H9 (cell line): ENCODE measurements at regions not wholly inside any gene's neighbourhood (a gene's known extent, or its start where the extent isn't known, plus 50 kb on each side); places are given as distances from the start of the nearest gene placed in this dataset.

Source experiments
- DNase-seq: peaks from one replicate; pipeline ENCODE4 v3.0.0-alpha.2; 2017
- H2AFZ ChIP-seq: one replicate; pipeline ENCODE4 v1.6.1; 2013; ENCODE audit warnings: mild to moderate bottlenecking, low read length, control low read depth, moderate library complexity
- H2AK5ac ChIP-seq: 2 replicates; pipeline ENCODE4 v1.6.1; 2013; ENCODE audit warnings: low read length, control low read depth, mixed read lengths; ENCODE audit not compliant: insufficient read length
- H2BK120ac ChIP-seq: one replicate; pipeline ENCODE4 v1.6.1; 2013; ENCODE audit warnings: low read depth, mild to moderate bottlenecking, low read length, control low read depth, inconsistent platforms; ENCODE audit not compliant: poor library complexity, severe bottlenecking
- H2BK12ac ChIP-seq: 2 replicates; pipeline ENCODE4 v1.6.1; 2013; ENCODE audit warnings: low read length, control low read depth, mixed read lengths, low read depth; ENCODE audit not compliant: insufficient read length
- H2BK15ac ChIP-seq: 2 replicates; pipeline ENCODE4 v1.6.1; 2013; ENCODE audit warnings: low read depth, low read length, control low read depth
- H2BK20ac ChIP-seq: one replicate; pipeline ENCODE4 v1.6.1; 2013; ENCODE audit warnings: low read depth, mild to moderate bottlenecking, low read length, control low read depth, inconsistent platforms; ENCODE audit not compliant: poor library complexity, severe bottlenecking
- H2BK5ac ChIP-seq: 2 replicates; pipeline ENCODE4 v1.6.1; 2013; ENCODE audit warnings: low read length, control low read depth, mixed read lengths; ENCODE audit not compliant: insufficient read length
- H3K14ac ChIP-seq: 2 replicates; pipeline ENCODE4 v1.6.1; 2013; ENCODE audit warnings: low read length, control low read depth; ENCODE audit not compliant: insufficient read depth
- H3K18ac ChIP-seq: 2 replicates; pipeline ENCODE4 v1.6.1; 2013; ENCODE audit warnings: low read depth, mild to moderate bottlenecking, mixed read lengths, low read length, control low read depth; ENCODE audit not compliant: insufficient read length
- H3K23ac ChIP-seq: 2 replicates; pipeline ENCODE4 v1.6.1; 2013; ENCODE audit warnings: low read length, control low read depth, mixed read lengths, low read depth; ENCODE audit not compliant: insufficient read length
- H3K23me2 ChIP-seq: 2 replicates; pipeline ENCODE4 v1.6.1; 2013; ENCODE audit warnings: low read depth, mild to moderate bottlenecking, mixed read lengths, low read length, control low read depth; ENCODE audit not compliant: insufficient read length, poor library complexity, severe bottlenecking
- H3K27ac ChIP-seq: 2 replicates; pipeline ENCODE4 v1.5.1; 2013; ENCODE audit warnings: low read length, control low read depth, mixed read lengths, low read depth; ENCODE audit not compliant: insufficient read length
- H3K27me3 ChIP-seq: 2 replicates; pipeline ENCODE4 v1.6.1; 2013; ENCODE audit warnings: low read length, control low read depth, inconsistent platforms; ENCODE audit not compliant: insufficient read depth
- H3K4ac ChIP-seq: 2 replicates; pipeline ENCODE4 v1.6.1; 2013; ENCODE audit warnings: low read depth, mild to moderate bottlenecking, control low read depth, inconsistent platforms, low read length, moderate library complexity
- H3K4me1 ChIP-seq: 2 replicates; pipeline ENCODE4 v1.6.1; 2013; ENCODE audit warnings: low read length, control low read depth, inconsistent platforms; ENCODE audit not compliant: insufficient read depth
- H3K4me2 ChIP-seq: 2 replicates; pipeline ENCODE4 v1.6.1; 2013; ENCODE audit warnings: low read length, control low read depth, mixed read lengths; ENCODE audit not compliant: insufficient read length, insufficient read depth
- H3K56ac ChIP-seq: 2 replicates; pipeline ENCODE4 v1.6.1; 2013; ENCODE audit warnings: low read depth, mild to moderate bottlenecking, mixed read lengths, low read length, control low read depth; ENCODE audit not compliant: insufficient read length
- H3K79me1 ChIP-seq: 2 replicates; pipeline ENCODE4 v1.6.1; 2013; ENCODE audit warnings: low read depth, mild to moderate bottlenecking, moderate library complexity, low read length, control low read depth, inconsistent platforms; ENCODE audit not compliant: insufficient read depth, poor library complexity, severe bottlenecking
- H3K79me2 ChIP-seq: 2 replicates; pipeline ENCODE4 v1.6.1; 2013; ENCODE audit warnings: low read length, control low read depth, inconsistent platforms; ENCODE audit not compliant: insufficient read depth
- H3K9ac ChIP-seq: 2 replicates; pipeline ENCODE4 v1.6.1; 2013; ENCODE audit warnings: low read length, control low read depth, mixed read lengths; ENCODE audit not compliant: insufficient read length; ENCODE audit errors: extremely low read depth
- H3K9me3 ChIP-seq: one replicate; pipeline ENCODE4 v1.6.1; 2013; ENCODE audit warnings: low read depth, low read length, inconsistent platforms; ENCODE audit not compliant: control insufficient read depth
- H3T11ph ChIP-seq: one replicate; pipeline ENCODE4 v1.6.1; 2013; ENCODE audit warnings: mild to moderate bottlenecking, low read length, control low read depth, inconsistent platforms
- H4K20me1 ChIP-seq: one replicate; pipeline ENCODE4 v1.6.1; 2013; ENCODE audit not compliant: control insufficient read depth, insufficient read length, insufficient read depth
- H4K5ac ChIP-seq: 2 replicates; pipeline ENCODE4 v1.6.1; 2013; ENCODE audit warnings: low read depth, mild to moderate bottlenecking, mixed read lengths, low read length, control low read depth; ENCODE audit not compliant: insufficient read length
- H4K8ac ChIP-seq: replicated peaks from 2 replicates; pipeline ENCODE4 v1.6.1; 2013; ENCODE audit warnings: low read length, control low read depth, mixed read lengths, low read depth; ENCODE audit not compliant: insufficient read length
- H4K91ac ChIP-seq: 2 replicates; pipeline ENCODE4 v1.6.1; 2013; ENCODE audit warnings: low read depth, mild to moderate bottlenecking, moderate library complexity, mixed read lengths, low read length, control low read depth; ENCODE audit not compliant: insufficient read length
- H3K27ac Mint-ChIP-seq, 3 experiments: 2 replicates in 2 of 3; 3 replicates in 1 of 3; pipeline ENCODE4 v1.8.0; 2020 to 2021; ENCODE audit warnings: mixed read lengths in 3 of 3, mild to moderate bottlenecking in 1 of 3, moderate library complexity in 1 of 3
- H3K27me3 Mint-ChIP-seq: 2 replicates; pipeline ENCODE4 v1.8.0; 2021; ENCODE audit warnings: low read depth, mild to moderate bottlenecking, moderate library complexity, mixed read lengths
- H3K36me3 Mint-ChIP-seq, 3 experiments: 2 replicates in 2 of 3; 3 replicates in 1 of 3; pipeline ENCODE4 v1.8.0; 2020 to 2021; ENCODE audit warnings: low read depth in 3 of 3, mixed read lengths in 3 of 3; ENCODE audit not compliant: insufficient read depth in 1 of 3
- H3K4me1 Mint-ChIP-seq, 2 experiments: 2 replicates each; pipeline ENCODE4 v1.8.0; 2020; ENCODE audit warnings: mixed read lengths in 2 of 2
- H3K4me3 Mint-ChIP-seq, 2 experiments: 2 replicates in 1 of 2; 3 replicates in 1 of 2; pipeline ENCODE4 v1.8.0; 2020 to 2021; ENCODE audit warnings: mild to moderate bottlenecking in 2 of 2, mixed read lengths in 2 of 2, moderate library complexity in 1 of 2
- H3K9me3 Mint-ChIP-seq, 2 experiments: 2 replicates in 1 of 2; 3 replicates in 1 of 2; pipeline ENCODE4 v1.8.0; 2020; ENCODE audit warnings: mild to moderate bottlenecking in 2 of 2, mixed read lengths in 2 of 2, moderate library complexity in 1 of 2
- WGBS: extraction: QIAGEN DNeasy Blood & Tissue Kit; methylation state at CpG from one replicate; pipeline ENCODE4 v1.1.7; 2013; ENCODE audit warnings: missing lambda C conversion rate, low lambda C conversion rate, mixed read lengths; ENCODE audit not compliant: insufficient read length; ENCODE audit errors: extremely low coverage; 5-methylcytosine and 5-hydroxymethylcytosine counted together
- TF ChIP-seq, protein P1 (sequence below): fragments of 200-600 bp; sonication (generic); conservative IDR thresholded peaks from 3 replicates; pipeline ENCODE4 v1.8.0; 2021; ENCODE audit warnings: antibody characterized with exemption, mild to moderate bottlenecking

DNA sequence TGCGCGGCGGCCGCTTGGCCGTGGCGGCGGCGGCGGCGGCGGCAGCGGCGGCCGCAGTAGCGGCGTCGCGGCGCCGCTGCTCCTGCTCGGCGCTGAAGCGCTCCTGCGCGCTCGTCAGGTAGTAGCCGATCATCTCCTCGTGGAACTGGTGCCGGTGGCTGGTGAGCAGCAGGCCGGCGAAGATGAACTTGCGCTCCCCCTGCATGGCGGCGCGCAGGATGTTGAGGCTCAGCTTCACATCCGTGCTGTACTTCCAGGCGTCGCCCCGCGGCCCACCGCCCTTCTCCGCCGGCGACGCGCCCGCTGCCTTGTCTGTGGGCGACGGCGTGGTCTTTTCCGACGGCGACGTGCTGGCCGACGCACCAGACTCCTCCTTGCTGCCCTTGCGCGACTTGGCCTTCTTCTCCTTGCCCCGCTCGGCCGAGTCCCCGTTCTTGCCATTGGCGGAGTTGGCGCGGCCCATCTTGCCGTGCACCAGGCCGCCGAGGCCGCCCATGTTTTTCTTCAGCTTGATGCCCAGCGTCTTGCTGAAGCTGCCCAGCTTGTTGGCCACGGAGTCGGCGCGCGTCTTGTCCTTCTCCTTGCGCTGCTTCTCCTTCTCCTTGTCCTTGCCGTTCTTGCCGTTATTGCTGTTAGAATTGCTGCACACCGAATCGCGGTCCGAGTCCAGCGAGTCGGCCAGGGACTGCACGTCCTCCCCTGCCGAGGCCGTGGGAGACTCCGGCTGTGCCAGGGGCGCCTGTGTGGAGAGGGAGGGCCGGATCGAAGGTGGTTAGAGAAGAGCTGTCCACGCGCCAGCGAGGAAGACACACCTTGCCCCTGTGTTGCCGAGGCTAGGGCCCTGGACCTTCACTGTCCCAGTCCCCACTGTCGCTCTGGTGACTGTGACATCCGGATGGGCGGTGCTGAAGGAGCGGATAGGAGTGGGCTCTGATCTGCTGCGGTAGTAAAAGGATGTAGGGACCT, 157.6 kb downstream of the KLF13 start:
- WGBS = no CpG with 5 or more reads among the region's 100 CpGs
- Histone ChIP-seq H3K79me2 (no peaks in the 10 kb centered on the region), H3T11ph (no peak overlapping the region), H3K14ac (no peak overlapping the region), H4K8ac (no peak overlapping the region), H2BK120ac (no peak overlapping the region), H2AFZ (no peak overlapping the region), H3K9ac (no peak overlapping the region), H3K23ac (no peak overlapping the region), H4K5ac (no peak overlapping the region), H3K23me2 (no peaks in the 10 kb centered on the region), H3K18ac (no peak overlapping the region), H2AK5ac (no peak overlapping the region), H3K9me3 (no peaks in the 10 kb centered on the region), H4K20me1 (peaks cover 2% of the 10 kb centered on the region), H2BK12ac (no peak overlapping the region), H4K91ac (no peak overlapping the region), H3K4me2 (no peak overlapping the region), H3K56ac (no peak overlapping the region), H2BK20ac (no peak overlapping the region), H3K27ac (no peak overlapping the region), H3K79me1 (no peaks in the 10 kb centered on the region), H3K27me3 (peaks cover 21% of the 10 kb centered on the region), H2BK5ac (no peak overlapping the region), H3K4me1 (no peaks in the 10 kb centered on the region), H2BK15ac (no peak overlapping the region), H3K4ac (no peak overlapping the region)
- peak; percentile 36 for DNase-seq
- TF ChIP-seq, protein P1, sequence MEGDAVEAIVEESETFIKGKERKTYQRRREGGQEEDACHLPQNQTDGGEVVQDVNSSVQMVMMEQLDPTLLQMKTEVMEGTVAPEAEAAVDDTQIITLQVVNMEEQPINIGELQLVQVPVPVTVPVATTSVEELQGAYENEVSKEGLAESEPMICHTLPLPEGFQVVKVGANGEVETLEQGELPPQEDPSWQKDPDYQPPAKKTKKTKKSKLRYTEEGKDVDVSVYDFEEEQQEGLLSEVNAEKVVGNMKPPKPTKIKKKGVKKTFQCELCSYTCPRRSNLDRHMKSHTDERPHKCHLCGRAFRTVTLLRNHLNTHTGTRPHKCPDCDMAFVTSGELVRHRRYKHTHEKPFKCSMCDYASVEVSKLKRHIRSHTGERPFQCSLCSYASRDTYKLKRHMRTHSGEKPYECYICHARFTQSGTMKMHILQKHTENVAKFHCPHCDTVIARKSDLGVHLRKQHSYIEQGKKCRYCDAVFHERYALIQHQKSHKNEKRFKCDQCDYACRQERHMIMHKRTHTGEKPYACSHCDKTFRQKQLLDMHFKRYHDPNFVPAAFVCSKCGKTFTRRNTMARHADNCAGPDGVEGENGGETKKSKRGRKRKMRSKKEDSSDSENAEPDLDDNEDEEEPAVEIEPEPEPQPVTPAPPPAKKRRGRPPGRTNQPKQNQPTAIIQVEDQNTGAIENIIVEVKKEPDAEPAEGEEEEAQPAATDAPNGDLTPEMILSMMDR = no peak
- Mint-ChIP-seq H3K4me1 (peaks cover 2 to 9% of the 10 kb centered on the region in 2 experiments), H3K36me3 (peaks cover 4 to 10% (median 6%) of the 10 kb centered on the region in 3 experiments), H3K27ac (no peak overlapping the region), H3K9me3 (peaks cover 6 to 9% of the 10 kb centered on the region in 2 experiments), H3K27me3 (peaks cover 50% of the 10 kb centered on the region), H3K4me3 (peak overlapping the region; percentile 35 to 69)
